WERI-Rb-1 (cell line): ENCODE measurements at regions not wholly inside any gene's neighbourhood (a gene's known extent, or its start where the extent isn't known, plus 50 kb on each side); places are given as distances from the start of the nearest gene placed in this dataset.
A peak's percentile ranks its signal among the peaks of the same experiment; 100 is the strongest.

Experiments used
- DNase-seq: peaks from one replicate; pipeline ENCODE4 v3.0.0-alpha.2; 2020
- H3K27ac ChIP-seq: fragments of 250-450 bp; sonication (Bioruptor Pico); 2 replicates; pipeline ENCODE4 v1.5.1; 2020; ENCODE audit warnings: mild to moderate bottlenecking, moderate library complexity
- H3K27me3 ChIP-seq: fragments of 250-450 bp; sonication (Bioruptor Pico); 2 replicates; pipeline ENCODE4 v1.5.1; 2021; ENCODE audit warnings: mild to moderate bottlenecking, low read depth, moderate library complexity; ENCODE audit not compliant: insufficient read depth, severe bottlenecking
- H3K36me3 ChIP-seq: fragments of 250-450 bp; sonication (Bioruptor Pico); 2 replicates; pipeline ENCODE4 v1.5.1; 2020; ENCODE audit warnings: mild to moderate bottlenecking, moderate library complexity
- H3K4me3 ChIP-seq: 2 replicates; pipeline ENCODE4 v1.5.1; 2011; ENCODE audit warnings: low read depth, mild to moderate bottlenecking, control low read depth, low read length
- H3K9me3 ChIP-seq: fragments of 250-450 bp; sonication (Bioruptor Pico); 2 replicates; pipeline ENCODE4 v1.5.1; 2021; ENCODE audit warnings: mild to moderate bottlenecking, moderate library complexity; ENCODE audit not compliant: severe bottlenecking
- TF ChIP-seq, protein P1 (sequence below): IDR thresholded peaks from 2 replicates; pipeline ENCODE4 v1.5.1; 2011; ENCODE audit warnings: low read depth, mild to moderate bottlenecking, control low read depth, inconsistent platforms, low read length

DNA sequence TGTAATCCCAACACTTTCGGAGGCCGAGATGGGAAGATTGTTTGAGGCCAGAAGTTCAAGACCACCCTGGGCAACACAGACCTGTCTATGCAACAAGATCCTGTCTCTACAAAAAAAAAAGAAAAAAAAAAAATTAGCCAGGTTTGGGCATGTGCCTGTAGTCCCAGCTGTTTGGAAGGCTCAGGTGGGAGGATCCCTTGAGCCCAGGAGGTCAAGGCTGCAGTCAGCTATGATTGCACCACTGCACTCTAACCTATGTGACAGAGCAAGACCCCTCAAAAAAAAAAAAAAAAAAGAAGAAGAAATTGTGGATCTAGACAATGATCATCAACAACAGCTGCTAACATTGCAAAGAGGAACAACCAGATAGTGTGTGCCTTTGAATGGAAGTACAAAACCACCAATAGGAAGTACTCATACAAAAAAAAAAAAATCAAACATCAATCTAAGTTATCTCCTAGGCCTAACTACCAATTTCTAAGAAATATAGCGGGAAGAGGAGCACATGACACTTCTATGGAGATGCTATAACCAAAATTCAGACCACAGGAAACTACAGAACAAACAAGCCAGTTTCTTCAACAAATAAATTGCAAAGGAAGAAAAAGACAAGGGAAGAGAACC lies 258.7 kb downstream of the MRTFB start:
- H3K27ac ChIP-seq: no peak overlapping the region
- no peaks in the 10 kb centered on the region for H3K27me3 ChIP-seq
- DNase-seq: no peak
- no peak overlapping the region for H3K4me3 ChIP-seq
- TF ChIP-seq, protein P1, sequence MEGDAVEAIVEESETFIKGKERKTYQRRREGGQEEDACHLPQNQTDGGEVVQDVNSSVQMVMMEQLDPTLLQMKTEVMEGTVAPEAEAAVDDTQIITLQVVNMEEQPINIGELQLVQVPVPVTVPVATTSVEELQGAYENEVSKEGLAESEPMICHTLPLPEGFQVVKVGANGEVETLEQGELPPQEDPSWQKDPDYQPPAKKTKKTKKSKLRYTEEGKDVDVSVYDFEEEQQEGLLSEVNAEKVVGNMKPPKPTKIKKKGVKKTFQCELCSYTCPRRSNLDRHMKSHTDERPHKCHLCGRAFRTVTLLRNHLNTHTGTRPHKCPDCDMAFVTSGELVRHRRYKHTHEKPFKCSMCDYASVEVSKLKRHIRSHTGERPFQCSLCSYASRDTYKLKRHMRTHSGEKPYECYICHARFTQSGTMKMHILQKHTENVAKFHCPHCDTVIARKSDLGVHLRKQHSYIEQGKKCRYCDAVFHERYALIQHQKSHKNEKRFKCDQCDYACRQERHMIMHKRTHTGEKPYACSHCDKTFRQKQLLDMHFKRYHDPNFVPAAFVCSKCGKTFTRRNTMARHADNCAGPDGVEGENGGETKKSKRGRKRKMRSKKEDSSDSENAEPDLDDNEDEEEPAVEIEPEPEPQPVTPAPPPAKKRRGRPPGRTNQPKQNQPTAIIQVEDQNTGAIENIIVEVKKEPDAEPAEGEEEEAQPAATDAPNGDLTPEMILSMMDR: no peak
- peaks cover 3% of the 10 kb centered on the region for H3K9me3 ChIP-seq
- no peaks in the 10 kb centered on the region for H3K36me3 ChIP-seq

DNA sequence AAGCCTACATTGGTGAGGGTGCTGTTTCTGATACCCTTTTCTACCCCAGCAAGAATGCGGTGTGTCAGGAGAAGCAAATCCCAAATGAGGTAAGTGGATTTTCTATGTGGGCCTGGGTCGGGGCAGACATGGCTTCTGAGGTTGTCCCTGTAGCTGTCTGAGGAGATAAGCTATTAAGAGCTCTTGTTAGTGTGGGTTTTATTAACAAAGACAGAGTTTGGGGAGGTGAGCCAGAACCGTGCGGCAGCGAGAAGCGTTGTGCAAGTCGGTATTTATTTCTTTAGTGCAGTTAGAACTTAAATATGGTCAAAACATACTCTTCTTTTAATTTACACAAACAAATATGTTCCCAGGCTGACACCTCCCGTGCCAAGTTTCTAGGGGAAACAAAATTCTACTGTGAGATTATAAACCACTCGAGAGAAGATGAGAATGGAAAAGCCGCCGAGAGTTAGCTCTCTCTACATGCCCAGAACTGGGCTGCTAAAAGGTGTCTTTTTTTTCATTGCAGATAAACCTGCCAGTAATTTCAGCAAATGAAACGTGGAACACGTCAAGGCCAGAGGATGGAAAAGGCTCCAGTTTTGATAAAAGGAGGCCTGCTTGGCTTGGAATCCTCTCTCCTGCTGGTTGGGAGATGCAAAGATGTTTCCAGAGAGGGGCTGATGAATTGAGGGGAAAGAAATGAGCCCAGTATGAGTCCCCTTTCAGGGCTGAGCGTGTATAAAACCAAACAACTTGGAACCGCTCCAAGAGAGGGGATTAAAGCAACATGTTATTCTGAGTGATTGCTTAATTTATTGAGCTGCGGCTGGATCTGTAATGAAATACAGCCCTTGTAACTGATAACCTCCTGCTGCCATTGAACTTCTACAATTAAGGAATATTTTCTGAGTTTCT lies 254.6 kb downstream of the MRTFB start:
- peak; percentile 49 for DNase-seq
- TF ChIP-seq, protein P1: no peak
- H3K4me3 ChIP-seq: no peak overlapping the region
- peaks cover 3% of the 10 kb centered on the region for H3K9me3 ChIP-seq
- H3K27ac ChIP-seq: no peak overlapping the region
- H3K27me3 ChIP-seq: no peaks in the 10 kb centered on the region
- H3K36me3 ChIP-seq: no peaks in the 10 kb centered on the region

- TF ChIP-seq, protein P1: no peak
- Histone ChIP-seq H3K9me3 (peaks cover 3% of the 10 kb centered on the region), H3K27me3 (no peaks in the 10 kb centered on the region), H3K36me3 (no peaks in the 10 kb centered on the region), H3K27ac (no peak overlapping the region), H3K4me3 (no peak overlapping the region)
- no peak for DNase-seq
Observed at GRCh38 chr16:14324581-14324980, 253.5 kb downstream of the MRTFB start.

- H3K27me3 ChIP-seq: no peaks in the 10 kb centered on the region
- TF ChIP-seq, protein P1: no peak
- H3K27ac ChIP-seq: no peak overlapping the region
- no peak for DNase-seq
- no peaks in the 10 kb centered on the region for H3K9me3 ChIP-seq
- H3K36me3 ChIP-seq: no peaks in the 10 kb centered on the region
- H3K4me3 ChIP-seq: no peak overlapping the region
Observed at GRCh38 chr16:14322186-14322585, 251.1 kb downstream of the MRTFB start.

- H3K4me3 ChIP-seq: no peak overlapping the region
- TF ChIP-seq, protein P1: no peak
- DNase-seq: no peak
- no peak overlapping the region for H3K27ac ChIP-seq
- H3K27me3 ChIP-seq: no peaks in the 10 kb centered on the region
- no peaks in the 10 kb centered on the region for H3K9me3 ChIP-seq
- no peaks in the 10 kb centered on the region for H3K36me3 ChIP-seq
Observed at GRCh38 chr16:14321542-14321941, 250.4 kb downstream of the MRTFB start.
